ENCODE measurements at regions not wholly inside any gene's neighbourhood (a gene's known extent, or its start where the extent isn't known, plus 50 kb on each side); places are given as distances from the start of the nearest gene placed in this dataset.

DNA sequence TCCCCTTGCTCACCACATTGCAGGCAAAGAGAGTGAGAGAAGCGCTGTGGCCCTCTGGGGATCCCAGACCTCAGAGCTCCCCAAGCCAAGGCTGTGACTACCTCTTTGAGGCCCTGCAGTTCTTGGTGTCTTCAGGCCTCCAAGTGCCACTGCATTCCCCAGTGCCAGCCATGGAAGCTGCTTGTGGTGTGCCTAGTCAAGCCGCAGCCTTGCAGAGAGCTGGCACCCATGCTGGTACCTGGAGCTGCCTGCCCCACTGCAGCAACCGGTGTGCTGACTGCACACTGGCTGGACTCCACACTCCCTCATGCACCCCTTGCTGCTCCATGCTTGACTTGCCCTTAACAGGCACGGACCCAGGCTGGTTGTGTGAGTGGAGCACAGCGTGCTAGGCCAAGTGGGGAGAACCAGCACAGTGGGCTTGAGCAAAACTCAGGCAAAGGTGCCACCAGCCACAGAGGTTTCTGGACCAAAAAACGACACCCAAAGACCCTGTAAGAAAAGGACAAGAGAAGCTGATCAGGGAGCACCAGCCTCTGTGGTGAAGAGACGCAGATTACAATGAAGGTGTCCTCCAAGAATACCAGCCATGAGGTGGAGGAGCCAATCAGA is 113.5 kb upstream of the TMEM18 start:
- no peak for DNase-seq (ENCODE audit: low read depth)
- CTCF ChIA-PET: no interaction called here
- H3K36me3 ChIP-seq (ENCODE audit: control insufficient read depth, insufficient read depth, low read length): no peaks in the 10 kb centered on the region
- TF ChIP-seq, protein P1, sequence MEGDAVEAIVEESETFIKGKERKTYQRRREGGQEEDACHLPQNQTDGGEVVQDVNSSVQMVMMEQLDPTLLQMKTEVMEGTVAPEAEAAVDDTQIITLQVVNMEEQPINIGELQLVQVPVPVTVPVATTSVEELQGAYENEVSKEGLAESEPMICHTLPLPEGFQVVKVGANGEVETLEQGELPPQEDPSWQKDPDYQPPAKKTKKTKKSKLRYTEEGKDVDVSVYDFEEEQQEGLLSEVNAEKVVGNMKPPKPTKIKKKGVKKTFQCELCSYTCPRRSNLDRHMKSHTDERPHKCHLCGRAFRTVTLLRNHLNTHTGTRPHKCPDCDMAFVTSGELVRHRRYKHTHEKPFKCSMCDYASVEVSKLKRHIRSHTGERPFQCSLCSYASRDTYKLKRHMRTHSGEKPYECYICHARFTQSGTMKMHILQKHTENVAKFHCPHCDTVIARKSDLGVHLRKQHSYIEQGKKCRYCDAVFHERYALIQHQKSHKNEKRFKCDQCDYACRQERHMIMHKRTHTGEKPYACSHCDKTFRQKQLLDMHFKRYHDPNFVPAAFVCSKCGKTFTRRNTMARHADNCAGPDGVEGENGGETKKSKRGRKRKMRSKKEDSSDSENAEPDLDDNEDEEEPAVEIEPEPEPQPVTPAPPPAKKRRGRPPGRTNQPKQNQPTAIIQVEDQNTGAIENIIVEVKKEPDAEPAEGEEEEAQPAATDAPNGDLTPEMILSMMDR (IDR thresholded peaks at IDR 0.05; ENCODE audit: insufficient read depth, low read depth, low read length): no peak
- POLR2A ChIA-PET: no interaction called here
- H3K4me3 ChIP-seq (ENCODE audit: low read depth, low read length): no peak overlapping the region
- H3K27me3 ChIP-seq (ENCODE audit: control insufficient read depth, insufficient read depth, low read length): no peaks in the 10 kb centered on the region

- no peak for DNase-seq (ENCODE audit: low read depth)
- Histone ChIP-seq H3K27me3 (ENCODE audit: control insufficient read depth, insufficient read depth, low read length) (no peaks in the 10 kb centered on the region), H3K36me3 (ENCODE audit: control insufficient read depth, insufficient read depth, low read length) (no peaks in the 10 kb centered on the region), H3K4me3 (ENCODE audit: low read depth, low read length) (no peak overlapping the region)
- ChIA-PET POLR2A (no interaction called here), CTCF (no interaction called here)
- TF ChIP-seq, protein P1 (IDR thresholded peaks at IDR 0.05; ENCODE audit: insufficient read depth, low read depth, low read length): no peak
Measured at GRCh38 chr2:790081-790480, 112.9 kb upstream of the TMEM18 start.

GRCh38 chr2:789529-789928 is 112.3 kb upstream of the TMEM18 start:
- no peak overlapping the region for H3K4me3 ChIP-seq (ENCODE audit: low read depth, low read length)
- ChIA-PET CTCF (no interaction called here), POLR2A (no interaction called here)
- DNase-seq (ENCODE audit: low read depth): no peak
- TF ChIP-seq, protein P1 (IDR thresholded peaks at IDR 0.05; ENCODE audit: insufficient read depth, low read depth, low read length): no peak
- no peaks in the 10 kb centered on the region for H3K27me3 ChIP-seq (ENCODE audit: control insufficient read depth, insufficient read depth, low read length)
- no peaks in the 10 kb centered on the region for H3K36me3 ChIP-seq (ENCODE audit: control insufficient read depth, insufficient read depth, low read length)

DNA sequence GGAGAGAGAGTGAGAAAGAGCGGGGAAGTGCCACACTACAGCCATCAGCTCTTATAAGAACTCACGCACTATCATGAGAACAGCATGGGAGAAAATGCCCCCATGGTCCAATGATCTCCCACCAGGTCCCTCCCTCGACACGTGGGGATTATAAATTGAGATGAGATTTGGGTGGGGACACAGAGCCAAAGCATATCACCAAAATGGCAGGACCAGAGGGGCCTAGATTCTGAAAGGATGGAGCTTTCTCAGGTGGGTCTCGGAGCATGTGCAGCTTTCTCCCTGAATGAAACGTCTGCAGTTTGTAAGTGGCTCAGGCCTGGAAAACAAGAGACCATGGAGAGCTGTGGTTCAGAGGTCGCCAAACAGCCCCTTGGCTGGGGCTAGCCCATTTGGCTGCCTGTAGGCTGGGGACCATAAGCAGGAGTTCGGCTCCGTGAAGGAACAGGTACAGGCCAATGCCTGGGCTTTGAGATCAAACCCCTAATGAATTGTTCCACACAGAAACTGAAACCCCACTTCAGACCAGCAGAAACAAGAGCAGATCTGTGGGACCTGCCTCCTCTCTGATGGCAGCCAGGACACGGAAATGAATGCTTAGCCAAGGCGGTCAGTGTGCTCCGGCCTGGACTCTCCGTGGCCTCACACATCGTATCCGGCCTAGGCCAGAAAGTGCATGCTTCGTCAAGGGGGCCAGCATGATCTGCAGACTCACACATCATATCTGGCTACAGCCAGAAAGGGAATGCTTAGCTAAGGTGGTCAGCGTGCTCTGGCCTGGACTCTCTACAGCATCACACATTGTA is 111.2 kb upstream of the TMEM18 start:
- no peak for DNase-seq (ENCODE audit: low read depth)
- no peak overlapping the region for H3K4me3 ChIP-seq (ENCODE audit: low read depth, low read length)
- TF ChIP-seq, protein P1 (IDR thresholded peaks at IDR 0.05; ENCODE audit: insufficient read depth, low read depth, low read length): no peak
- ChIA-PET POLR2A (no interaction called here), CTCF (no interaction called here)
- no peaks in the 10 kb centered on the region for H3K36me3 ChIP-seq (ENCODE audit: control insufficient read depth, insufficient read depth, low read length)
- H3K27me3 ChIP-seq (ENCODE audit: control insufficient read depth, insufficient read depth, low read length): no peaks in the 10 kb centered on the region

- Histone ChIP-seq H3K4me3 (ENCODE audit: low read depth, low read length) (no peak overlapping the region), H3K36me3 (ENCODE audit: control insufficient read depth, insufficient read depth, low read length) (no peaks in the 10 kb centered on the region), H3K27me3 (ENCODE audit: control insufficient read depth, insufficient read depth, low read length) (no peaks in the 10 kb centered on the region)
- ChIA-PET CTCF (no interaction called here), POLR2A (no interaction called here)
- TF ChIP-seq, protein P1 (IDR thresholded peaks at IDR 0.05; ENCODE audit: insufficient read depth, low read depth, low read length): no peak
- DNase-seq (ENCODE audit: low read depth): no peak
Measured at GRCh38 chr2:784753-785152, 107.5 kb upstream of the TMEM18 start.

Measured in BJ (cell line).